Type B pancreatic cell (in vitro differentiated cells): ENCODE measurements at regions not wholly inside any gene's neighbourhood (a gene's known extent, or its start where the extent isn't known, plus 50 kb on each side); places are given as distances from the start of the nearest gene placed in this dataset.
A peak's percentile ranks its signal among the peaks of the same experiment; 100 is the strongest.

ENCODE experiments used
- DNase-seq: peaks from one replicate; pipeline ENCODE4 v3.0.0; 2021; ENCODE audit warnings: mixed read lengths; ENCODE audit not compliant: unreplicated experiment; ENCODE audit errors: extremely low spot score
- H3K27ac Mint-ChIP-seq: 2 replicates; pipeline ENCODE4 v1.8.0; 2021; ENCODE audit warnings: mild to moderate bottlenecking, mixed read lengths
- H3K27me3 Mint-ChIP-seq: 2 replicates; pipeline ENCODE4 v1.8.0; 2021; ENCODE audit warnings: mixed read lengths
- H3K36me3 Mint-ChIP-seq: 2 replicates; pipeline ENCODE4 v1.8.0; 2021; ENCODE audit warnings: mixed read lengths
- H3K4me1 Mint-ChIP-seq: one replicate; pipeline ENCODE4 v1.8.0; 2021; ENCODE audit warnings: mixed read lengths; ENCODE audit not compliant: unreplicated experiment
- H3K4me3 Mint-ChIP-seq: 2 replicates; pipeline ENCODE4 v1.8.0; 2021; ENCODE audit warnings: mild to moderate bottlenecking, mixed read lengths
- H3K9me3 Mint-ChIP-seq: 2 replicates; pipeline ENCODE4 v1.8.0; 2021; ENCODE audit warnings: mixed read lengths
- CTCF ChIP-seq: fragments of 200-600 bp; sonication (generic); conservative IDR thresholded peaks from 2 replicates; pipeline ENCODE4 v1.5.0; 2021; ENCODE audit warnings: antibody characterized with exemption, mild to moderate bottlenecking

GRCh38 chr3:150248888-150249681 lies 159.0 kb upstream of the TSC22D2 start:
- no peak for TF ChIP-seq CTCF
- Mint-ChIP-seq H3K27me3 (no peaks in the 10 kb centered on the region), H3K36me3 (no peaks in the 10 kb centered on the region), H3K27ac (peak overlapping the region; percentile 46), H3K4me3 (peak overlapping the region; percentile 78), H3K4me1 (peaks cover 42% of the 10 kb centered on the region), H3K9me3 (no peaks in the 10 kb centered on the region)
- DNase-seq = no peak

GRCh38 chr3:150248116-150248887 lies 159.8 kb upstream of the TSC22D2 start:
- Mint-ChIP-seq H3K4me1 (peaks cover 42% of the 10 kb centered on the region), H3K27me3 (no peaks in the 10 kb centered on the region), H3K27ac (peak overlapping the region; percentile 46), H3K9me3 (no peaks in the 10 kb centered on the region), H3K36me3 (no peaks in the 10 kb centered on the region), H3K4me3 (peak overlapping the region; percentile 78)
- DNase-seq = no peak
- no peak for TF ChIP-seq CTCF

- no peaks in the 10 kb centered on the region for H3K36me3 Mint-ChIP-seq
- DNase-seq = no peak
- H3K4me1 Mint-ChIP-seq = peaks cover 48% of the 10 kb centered on the region
- H3K27me3 Mint-ChIP-seq = no peaks in the 10 kb centered on the region
- H3K4me3 Mint-ChIP-seq = no peak overlapping the region
- H3K9me3 Mint-ChIP-seq = no peaks in the 10 kb centered on the region
- TF ChIP-seq CTCF = no peak
- H3K27ac Mint-ChIP-seq = no peak overlapping the region
These were observed 160.7 kb upstream of the TSC22D2 start for GRCh38 chr3:150247441-150247840.

GRCh38 chr3:150243466-150243865 lies 164.6 kb upstream of the TSC22D2 start:
- no peak for DNase-seq
- Mint-ChIP-seq H3K9me3 (no peaks in the 10 kb centered on the region), H3K27ac (no peak overlapping the region), H3K4me3 (no peak overlapping the region), H3K27me3 (no peaks in the 10 kb centered on the region), H3K36me3 (no peaks in the 10 kb centered on the region), H3K4me1 (peaks cover 38% of the 10 kb centered on the region)
- TF ChIP-seq CTCF = no peak

- no peaks in the 10 kb centered on the region for H3K27me3 Mint-ChIP-seq
- H3K27ac Mint-ChIP-seq = no peak overlapping the region
- H3K36me3 Mint-ChIP-seq = no peaks in the 10 kb centered on the region
- no peak for TF ChIP-seq CTCF
- no peaks in the 10 kb centered on the region for H3K9me3 Mint-ChIP-seq
- H3K4me1 Mint-ChIP-seq = peaks cover 39% of the 10 kb centered on the region
- H3K4me3 Mint-ChIP-seq = no peak overlapping the region
- no peak for DNase-seq
These were observed 165.7 kb upstream of the TSC22D2 start for GRCh38 chr3:150242220-150242936.
